A673 (cell line): ENCODE measurements at regions not wholly inside any gene's neighbourhood (a gene's known extent, or its start where the extent isn't known, plus 50 kb on each side); places are given as distances from the start of the nearest gene placed in this dataset.
"Not testable (repeated sequence)": the region's sequence is repeated elsewhere in the genome, so short reads cannot be mapped to it uniquely, and the experiment has no call there.

Source experiments
- CTCF ChIP-seq: fragments of 300-800, 200-600 bp; sonication (generic); conservative IDR thresholded peaks from 2 replicates; pipeline ENCODE4 v1.5.1; 2017; ENCODE audit warnings: low read depth, mild to moderate bottlenecking, antibody characterized with exemption, low read length, moderate library complexity, mixed read lengths
- EZH2 ChIP-seq: fragments of 200-600 bp; sonication (generic); IDR thresholded peaks from 2 replicates; pipeline ENCODE4 v1.6.1; 2017; ENCODE audit warnings: borderline replicate concordance, low read depth, mild to moderate bottlenecking, mixed read lengths, antibody characterized with exemption, low read length; ENCODE audit not compliant: poor library complexity, severe bottlenecking

GRCh38 chr15:34522601-34523000, 60.9 kb downstream of the GOLGA8B start:
- not testable (repeated sequence) for TF ChIP-seq EZH2, CTCF
